C4-2B (cell line): ENCODE measurements at regions not wholly inside any gene's neighbourhood (a gene's known extent, or its start where the extent isn't known, plus 50 kb on each side); places are given as distances from the start of the nearest gene placed in this dataset.
"Not testable (repeated sequence)": the region's sequence is repeated elsewhere in the genome, so short reads cannot be mapped to it uniquely, and the experiment has no call there.

Source experiments
- H3K27ac ChIP-seq: fragments of 450-650 bp; 2 replicates; pipeline ENCODE4 v1.5.1; 2017
- CTCF ChIP-seq: fragments of 450-650 bp; conservative IDR thresholded peaks from 2 replicates; pipeline ENCODE4 v1.5.1; 2017; ENCODE audit warnings: mild to moderate bottlenecking
- ZFX ChIP-seq: fragments of 450-650 bp; IDR thresholded peaks from 2 replicates; pipeline ENCODE4 v1.6.1; 2017

GRCh38 chr17:45585794-45586650 is 95.5 kb upstream of the PLEKHM1 start:
- TF ChIP-seq CTCF, result peak; percentile 34
- peak overlapping the region; percentile 99 for H3K27ac ChIP-seq

GRCh38 chr17:45586651-45586934 is 96.1 kb upstream of the PLEKHM1 start:
- H3K27ac ChIP-seq, result peak overlapping the region; percentile 99

DNA sequence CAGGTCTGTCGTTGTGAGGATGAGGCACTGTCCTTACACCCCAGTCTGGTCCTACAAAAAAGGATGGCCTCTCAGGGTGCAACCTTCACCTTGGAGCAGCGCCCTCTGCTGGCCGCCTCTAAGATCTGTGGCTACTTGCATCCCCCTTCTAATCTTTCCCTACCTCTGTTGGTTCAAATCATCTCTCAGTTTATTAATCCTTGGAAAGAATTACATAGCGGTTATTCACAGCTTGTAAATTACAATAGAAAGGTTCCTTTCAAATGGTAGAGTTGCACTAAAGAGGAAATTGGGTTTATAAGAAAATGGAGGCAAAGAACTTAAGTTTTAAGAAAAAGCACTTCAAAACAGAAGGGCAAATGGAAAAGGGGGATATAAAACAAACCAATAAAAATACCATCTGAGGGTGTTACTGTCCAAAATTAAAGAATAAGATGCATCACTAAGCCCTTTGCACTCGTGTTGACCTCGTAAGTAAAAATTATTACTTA is 102.0 kb upstream of the PLEKHM1 start:
- not testable (repeated sequence) for H3K27ac ChIP-seq
- TF ChIP-seq CTCF, result peak; percentile 98

DNA sequence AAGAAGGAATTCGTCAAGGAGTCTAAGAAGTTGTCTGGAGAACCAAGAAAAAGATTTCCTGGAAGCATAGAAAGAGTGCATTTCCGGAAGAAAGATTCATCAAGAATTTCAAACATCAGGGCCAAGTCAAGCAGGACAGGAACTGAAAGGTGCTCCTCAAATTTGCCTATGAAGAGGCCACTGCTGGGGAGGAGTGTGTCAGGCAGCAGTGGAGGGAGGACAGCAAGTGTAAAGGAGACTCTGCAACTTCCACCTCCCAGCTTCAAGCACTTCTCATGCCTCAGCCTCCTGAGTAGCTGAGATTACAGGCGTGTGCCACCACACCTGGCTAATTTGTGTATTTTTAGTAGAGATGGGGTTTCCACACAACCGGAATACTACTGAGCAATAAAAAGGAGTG is 105.8 kb upstream of the PLEKHM1 start:
- not testable (repeated sequence) for H3K27ac ChIP-seq

DNA sequence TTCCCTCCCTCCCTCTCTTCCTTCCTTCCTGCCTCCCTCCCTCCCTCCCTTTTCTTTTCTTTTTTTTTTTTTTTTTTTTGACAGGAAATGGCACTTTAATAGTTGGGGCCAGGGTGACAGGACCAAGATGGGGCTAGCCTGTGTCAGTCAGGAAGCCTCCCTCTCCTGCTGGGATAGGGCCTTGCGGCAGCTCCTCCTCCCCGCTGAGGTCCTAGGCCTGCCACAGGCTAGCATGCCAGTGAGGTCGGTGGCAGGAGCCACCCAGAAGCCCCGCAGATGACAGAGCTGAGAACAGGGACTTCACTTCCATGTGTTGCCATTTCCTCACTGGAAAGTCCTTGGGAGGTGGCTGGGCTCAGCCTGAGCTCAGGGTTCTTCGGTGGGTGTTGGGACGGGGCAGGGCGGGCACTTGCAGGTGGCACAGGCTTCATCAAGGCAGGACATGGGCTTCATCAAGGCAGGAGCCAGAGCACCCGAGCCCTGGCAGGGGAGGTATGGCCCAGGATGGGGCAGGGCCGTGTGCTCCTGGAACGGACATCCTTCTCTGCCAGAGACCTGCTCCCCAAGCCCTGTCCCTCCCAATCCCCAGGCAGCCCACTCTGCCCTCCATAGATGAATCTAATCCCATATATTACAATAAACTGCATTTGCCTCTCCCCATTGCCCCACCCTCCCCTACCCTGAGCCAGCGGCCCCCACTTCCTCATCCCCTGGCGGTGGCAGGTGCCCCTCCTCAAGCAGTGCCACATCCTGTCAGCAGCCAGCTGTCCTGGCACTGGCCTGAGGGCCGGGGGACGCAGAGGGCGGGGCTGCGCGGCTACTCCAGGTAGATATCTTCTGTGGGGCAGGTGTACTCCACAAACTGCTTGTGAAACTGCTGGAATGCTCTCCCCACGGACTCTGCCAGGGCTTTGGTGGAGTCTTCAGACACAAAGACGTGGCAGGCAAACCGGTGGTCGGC is 109.8 kb upstream of the PLEKHM1 start:
- not testable (repeated sequence) for H3K27ac ChIP-seq

DNA sequence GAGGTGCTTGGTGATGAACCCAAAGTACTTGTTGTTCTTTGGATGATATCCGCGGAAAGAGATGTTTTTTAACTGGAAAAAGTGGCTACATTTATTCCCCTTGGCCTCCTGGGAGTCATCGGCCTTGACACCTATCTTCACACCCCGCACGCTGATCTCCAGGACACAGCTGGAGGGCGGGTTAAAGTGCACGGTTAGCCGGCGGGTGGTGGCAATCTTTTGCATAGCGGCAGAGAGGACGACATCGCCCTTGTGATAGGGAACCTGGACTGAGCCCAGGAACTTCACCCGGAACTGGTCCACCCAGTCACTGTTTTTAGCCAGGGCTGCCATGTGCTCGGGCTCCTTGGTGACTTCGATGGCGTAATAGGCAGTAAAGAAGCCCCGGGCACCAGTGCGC is 110.5 kb upstream of the PLEKHM1 start:
- not testable (repeated sequence) for H3K27ac ChIP-seq

- not testable (repeated sequence) for H3K27ac ChIP-seq
Measured at GRCh38 chr17:45601605-45602539, 111.4 kb upstream of the PLEKHM1 start.

GRCh38 chr17:45605751-45606150 is 115.2 kb upstream of the PLEKHM1 start:
- not testable (repeated sequence) for H3K27ac ChIP-seq

- H3K27ac ChIP-seq, result peak overlapping the region; percentile 37; the same call in 1 of the 2 replicates
Measured at GRCh38 chr17:45619984-45620405, 129.5 kb upstream of the PLEKHM1 start.

DNA sequence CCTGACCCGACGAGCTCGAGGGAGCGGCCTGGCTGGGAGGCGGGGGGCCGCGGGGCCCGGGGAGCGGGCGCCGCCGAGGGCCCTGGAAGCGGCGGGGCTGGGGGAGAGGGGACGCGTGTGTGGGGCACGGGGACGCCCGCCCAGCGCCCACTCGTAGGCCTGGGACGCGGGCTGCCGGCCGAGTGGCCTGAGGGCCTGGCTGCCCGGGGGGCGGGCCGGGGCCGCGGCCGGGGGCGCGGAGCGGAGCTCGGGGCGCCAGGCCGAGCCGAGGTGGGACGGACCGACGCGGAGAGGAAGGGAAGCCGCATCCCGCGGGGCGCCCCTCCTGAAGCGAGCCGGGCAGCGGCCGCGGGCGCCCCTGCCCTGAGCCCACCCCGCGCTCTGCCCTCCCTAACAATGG is 129.9 kb upstream of the PLEKHM1 start:
- H3K27ac ChIP-seq, result peak overlapping the region; percentile 37; the same call in 1 of the 2 replicates

GRCh38 chr17:45621087-45621486 is 130.6 kb upstream of the PLEKHM1 start:
- not testable (repeated sequence) for H3K27ac ChIP-seq

DNA sequence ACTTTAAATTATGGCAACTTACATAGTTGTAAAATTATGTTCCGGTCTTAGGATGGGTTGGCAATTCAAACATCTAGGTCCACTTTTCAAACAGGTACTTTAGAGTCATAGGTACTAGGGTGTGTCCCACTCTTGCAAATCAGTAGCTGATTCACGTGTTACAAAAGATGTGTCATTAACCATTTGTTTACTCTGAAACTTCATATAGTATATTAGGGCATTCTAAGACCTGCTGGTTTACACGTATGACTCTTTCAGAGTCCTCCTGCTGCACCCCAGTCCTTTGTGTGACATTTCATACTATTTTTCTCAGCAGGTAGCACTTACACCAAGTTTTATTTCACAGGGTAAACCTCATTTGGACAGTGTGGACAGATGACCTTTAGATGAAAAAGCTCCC is 131.8 kb upstream of the PLEKHM1 start:
- not testable (repeated sequence) for H3K27ac ChIP-seq

DNA sequence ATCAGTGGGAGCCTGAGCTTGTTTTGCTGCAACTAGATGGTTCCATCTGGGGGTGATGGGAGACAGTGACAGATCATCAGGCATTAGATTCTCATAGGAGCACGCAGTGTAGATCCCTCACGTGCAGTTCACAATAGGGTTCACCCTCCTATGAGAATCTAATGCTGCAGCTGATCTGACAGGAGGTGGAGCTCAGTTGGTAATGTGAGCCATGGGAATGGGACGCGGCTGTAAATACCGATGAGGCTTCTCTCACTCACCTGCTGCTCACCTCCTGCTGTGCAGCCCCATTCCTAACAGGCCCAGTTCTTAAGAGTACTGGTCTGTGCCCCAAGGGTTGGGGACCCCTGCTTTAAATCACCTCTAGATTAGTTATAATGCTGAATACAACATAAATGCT is 137.5 kb upstream of the PLEKHM1 start:
- no peak for TF ChIP-seq ZFX
- TF ChIP-seq CTCF, result no peak
- H3K27ac ChIP-seq, result no peak overlapping the region
